ENCODE measurements at regions not wholly inside any gene's neighbourhood (a gene's known extent, or its start where the extent isn't known, plus 50 kb on each side); places are given as distances from the start of the nearest gene placed in this dataset.

DNA sequence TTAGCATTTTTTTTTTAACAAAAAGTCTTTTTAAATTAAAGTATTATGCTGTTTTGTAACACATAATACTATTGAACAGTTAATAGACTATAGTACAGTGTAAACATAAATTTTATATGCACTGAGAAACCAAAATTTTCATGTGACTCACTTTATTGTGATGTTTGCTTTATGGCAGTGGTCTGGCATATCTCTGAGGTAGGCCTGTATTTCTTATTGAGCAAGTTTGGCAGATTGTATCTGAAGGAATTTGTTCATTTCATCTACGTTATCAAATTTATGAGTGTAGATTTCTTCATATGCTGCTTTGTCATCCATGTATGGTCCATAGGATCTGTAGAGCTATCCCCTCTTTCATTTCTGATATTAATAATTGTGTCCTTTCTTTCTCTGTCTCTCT, 78.8 kb upstream of the PDE3A start:
- TF ChIP-seq, protein P1, sequence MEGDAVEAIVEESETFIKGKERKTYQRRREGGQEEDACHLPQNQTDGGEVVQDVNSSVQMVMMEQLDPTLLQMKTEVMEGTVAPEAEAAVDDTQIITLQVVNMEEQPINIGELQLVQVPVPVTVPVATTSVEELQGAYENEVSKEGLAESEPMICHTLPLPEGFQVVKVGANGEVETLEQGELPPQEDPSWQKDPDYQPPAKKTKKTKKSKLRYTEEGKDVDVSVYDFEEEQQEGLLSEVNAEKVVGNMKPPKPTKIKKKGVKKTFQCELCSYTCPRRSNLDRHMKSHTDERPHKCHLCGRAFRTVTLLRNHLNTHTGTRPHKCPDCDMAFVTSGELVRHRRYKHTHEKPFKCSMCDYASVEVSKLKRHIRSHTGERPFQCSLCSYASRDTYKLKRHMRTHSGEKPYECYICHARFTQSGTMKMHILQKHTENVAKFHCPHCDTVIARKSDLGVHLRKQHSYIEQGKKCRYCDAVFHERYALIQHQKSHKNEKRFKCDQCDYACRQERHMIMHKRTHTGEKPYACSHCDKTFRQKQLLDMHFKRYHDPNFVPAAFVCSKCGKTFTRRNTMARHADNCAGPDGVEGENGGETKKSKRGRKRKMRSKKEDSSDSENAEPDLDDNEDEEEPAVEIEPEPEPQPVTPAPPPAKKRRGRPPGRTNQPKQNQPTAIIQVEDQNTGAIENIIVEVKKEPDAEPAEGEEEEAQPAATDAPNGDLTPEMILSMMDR (IDR thresholded peaks at IDR 0.05; ENCODE audit: low read depth, low read length): no peak
- no peak for TF ChIP-seq EZH2phosphoT487 (IDR thresholded peaks at IDR 0.05; ENCODE audit: low read depth)

All from OCI-LY3 (cell line).